Mesothelial cell of epicardium (in vitro differentiated cells): ENCODE measurements at regions not wholly inside any gene's neighbourhood (a gene's known extent, or its start where the extent isn't known, plus 50 kb on each side); places are given as distances from the start of the nearest gene placed in this dataset.
"Not testable (repeated sequence)": the region's sequence is repeated elsewhere in the genome, so short reads cannot be mapped to it uniquely, and the experiment has no call there.

Experiments
- DNase-seq, 2 experiments: peaks; one replicate each; pipeline ENCODE4 v3.0.0; 2021; ENCODE audit warnings: low spot score in 2 of 2; ENCODE audit not compliant: unreplicated experiment in 2 of 2
- H3K27ac Mint-ChIP-seq: 2 replicates; pipeline ENCODE4 v1.8.0; 2021; ENCODE audit warnings: mixed read lengths
- H3K27me3 Mint-ChIP-seq: 2 replicates; pipeline ENCODE4 v1.8.0; 2021; ENCODE audit warnings: low read depth, mixed read lengths
- H3K36me3 Mint-ChIP-seq: 2 replicates; pipeline ENCODE4 v1.8.0; 2021; ENCODE audit warnings: mixed read lengths
- H3K4me1 Mint-ChIP-seq: 2 replicates; pipeline ENCODE4 v1.8.0; 2021; ENCODE audit warnings: mixed read lengths
- H3K4me3 Mint-ChIP-seq: 2 replicates; pipeline ENCODE4 v1.8.0; 2021; ENCODE audit warnings: mild to moderate bottlenecking, moderate library complexity, mixed read lengths
- H3K9me3 Mint-ChIP-seq: 2 replicates; pipeline ENCODE4 v1.8.0; 2021; ENCODE audit warnings: mixed read lengths
- TF ChIP-seq, protein P1 (sequence below): fragments of 200-600 bp; sonication (generic); IDR thresholded peaks from one replicate; pipeline ENCODE4 v1.5.0; 2021; ENCODE audit warnings: antibody characterized with exemption; ENCODE audit not compliant: unreplicated experiment

DNA sequence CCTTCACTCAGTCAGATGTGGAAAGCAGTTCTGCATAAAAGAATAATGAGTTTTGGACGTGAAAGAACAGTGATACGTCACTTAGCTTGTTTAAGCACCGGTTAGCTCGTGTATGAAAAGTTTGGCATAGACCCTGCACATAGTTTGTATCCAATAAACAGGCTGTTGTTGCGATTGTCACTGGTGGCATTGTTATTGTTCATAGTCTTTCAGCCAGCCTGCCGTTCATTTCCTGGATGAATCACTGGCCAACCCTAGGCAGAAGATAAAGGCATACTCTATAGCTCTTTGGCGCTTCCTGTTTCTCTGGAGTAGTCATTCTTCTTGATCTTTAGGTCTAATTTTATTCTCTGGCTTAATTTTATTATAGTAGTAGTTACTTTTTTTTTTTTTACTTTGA lies 57.8 kb upstream of the ANKRD30A start:
- no peak for DNase-seq
- Mint-ChIP-seq H3K4me3 (no peak overlapping the region), H3K27me3 (no peaks in the 10 kb centered on the region), H3K36me3 (no peaks in the 10 kb centered on the region), H3K27ac (no peak overlapping the region), H3K9me3 (peaks cover 60% of the 10 kb centered on the region), H3K4me1 (no peaks in the 10 kb centered on the region)
- TF ChIP-seq, protein P1, sequence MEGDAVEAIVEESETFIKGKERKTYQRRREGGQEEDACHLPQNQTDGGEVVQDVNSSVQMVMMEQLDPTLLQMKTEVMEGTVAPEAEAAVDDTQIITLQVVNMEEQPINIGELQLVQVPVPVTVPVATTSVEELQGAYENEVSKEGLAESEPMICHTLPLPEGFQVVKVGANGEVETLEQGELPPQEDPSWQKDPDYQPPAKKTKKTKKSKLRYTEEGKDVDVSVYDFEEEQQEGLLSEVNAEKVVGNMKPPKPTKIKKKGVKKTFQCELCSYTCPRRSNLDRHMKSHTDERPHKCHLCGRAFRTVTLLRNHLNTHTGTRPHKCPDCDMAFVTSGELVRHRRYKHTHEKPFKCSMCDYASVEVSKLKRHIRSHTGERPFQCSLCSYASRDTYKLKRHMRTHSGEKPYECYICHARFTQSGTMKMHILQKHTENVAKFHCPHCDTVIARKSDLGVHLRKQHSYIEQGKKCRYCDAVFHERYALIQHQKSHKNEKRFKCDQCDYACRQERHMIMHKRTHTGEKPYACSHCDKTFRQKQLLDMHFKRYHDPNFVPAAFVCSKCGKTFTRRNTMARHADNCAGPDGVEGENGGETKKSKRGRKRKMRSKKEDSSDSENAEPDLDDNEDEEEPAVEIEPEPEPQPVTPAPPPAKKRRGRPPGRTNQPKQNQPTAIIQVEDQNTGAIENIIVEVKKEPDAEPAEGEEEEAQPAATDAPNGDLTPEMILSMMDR = no peak

DNA sequence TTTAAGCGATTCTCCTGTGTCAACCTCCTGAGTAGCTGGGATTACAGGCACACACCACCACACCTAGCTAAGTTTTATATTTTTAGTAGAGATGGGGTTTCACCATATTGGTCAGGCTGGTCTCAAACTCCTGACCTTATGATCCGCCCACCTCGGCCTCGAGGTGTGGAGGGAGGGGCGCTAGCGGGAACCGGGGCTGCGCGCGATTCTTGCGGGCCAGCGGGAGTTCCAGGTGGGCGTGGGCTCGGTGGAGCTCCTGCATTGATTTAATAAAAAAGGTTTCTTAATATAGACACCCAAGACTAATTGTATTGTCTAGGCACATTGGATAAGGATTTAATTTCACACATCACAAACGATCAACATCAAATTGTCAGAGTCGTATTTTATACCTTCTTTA lies 63.1 kb upstream of the ANKRD30A start:
- not testable (repeated sequence) for H3K4me1 Mint-ChIP-seq
- H3K9me3 Mint-ChIP-seq = peaks cover 74% of the 10 kb centered on the region

DNA sequence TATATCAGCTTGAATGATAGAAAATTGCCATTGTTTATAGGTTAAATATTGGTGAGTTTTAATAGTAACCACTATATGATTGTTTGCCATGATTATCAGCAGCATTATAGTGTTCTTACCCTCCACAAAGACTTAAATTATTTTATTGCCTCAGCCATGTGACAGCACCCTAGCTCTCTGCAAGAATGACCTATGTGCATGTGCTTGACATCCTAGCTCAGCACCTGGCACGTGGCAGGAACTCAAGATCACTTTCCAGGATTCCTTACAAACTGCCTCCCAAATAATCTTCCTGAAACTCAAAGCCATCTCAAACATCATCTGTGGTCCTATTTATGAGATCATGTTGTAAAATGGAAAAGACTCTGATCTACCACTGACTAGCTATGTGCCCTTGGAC lies 68.1 kb upstream of the ANKRD30A start:
- no peak overlapping the region for H3K27ac Mint-ChIP-seq
- no peaks in the 10 kb centered on the region for H3K36me3 Mint-ChIP-seq
- no peaks in the 10 kb centered on the region for H3K27me3 Mint-ChIP-seq
- H3K4me1 Mint-ChIP-seq = no peaks in the 10 kb centered on the region
- no peak for DNase-seq
- no peak overlapping the region for H3K4me3 Mint-ChIP-seq
- peaks cover 83% of the 10 kb centered on the region for H3K9me3 Mint-ChIP-seq
- TF ChIP-seq, protein P1 = no peak

More for the DNA sequence above, 63.1 kb upstream of the ANKRD30A start:
- not testable (repeated sequence) for DNase-seq, H3K36me3 Mint-ChIP-seq, H3K4me3 Mint-ChIP-seq, H3K27me3 Mint-ChIP-seq, H3K27ac Mint-ChIP-seq

DNA sequence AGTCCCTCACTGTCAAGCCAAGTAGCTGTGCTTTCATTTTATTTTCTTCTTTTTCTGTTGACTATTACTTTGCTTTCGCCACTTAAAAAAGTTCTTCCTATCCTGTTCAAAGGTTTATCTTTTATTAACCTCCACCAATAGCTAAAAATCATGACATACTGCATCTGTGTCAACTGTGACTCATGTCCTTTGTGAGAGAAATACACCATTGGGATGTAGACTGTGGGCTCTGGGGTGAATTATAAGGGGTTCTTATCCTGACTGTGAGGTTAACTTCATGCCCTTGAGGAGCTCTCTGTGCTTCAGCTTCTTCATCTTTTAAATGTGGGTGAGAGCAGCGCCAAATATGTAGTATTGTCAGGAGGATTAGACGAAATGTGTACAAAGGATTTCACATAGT lies 71.9 kb upstream of the ANKRD30A start:
- TF ChIP-seq, protein P1 = no peak
- no peak for DNase-seq
- H3K27ac Mint-ChIP-seq = no peak overlapping the region
- H3K27me3 Mint-ChIP-seq = no peaks in the 10 kb centered on the region
- H3K36me3 Mint-ChIP-seq = no peaks in the 10 kb centered on the region
- H3K4me1 Mint-ChIP-seq = no peaks in the 10 kb centered on the region
- peaks cover 79% of the 10 kb centered on the region for H3K9me3 Mint-ChIP-seq
- H3K4me3 Mint-ChIP-seq = no peak overlapping the region

DNA sequence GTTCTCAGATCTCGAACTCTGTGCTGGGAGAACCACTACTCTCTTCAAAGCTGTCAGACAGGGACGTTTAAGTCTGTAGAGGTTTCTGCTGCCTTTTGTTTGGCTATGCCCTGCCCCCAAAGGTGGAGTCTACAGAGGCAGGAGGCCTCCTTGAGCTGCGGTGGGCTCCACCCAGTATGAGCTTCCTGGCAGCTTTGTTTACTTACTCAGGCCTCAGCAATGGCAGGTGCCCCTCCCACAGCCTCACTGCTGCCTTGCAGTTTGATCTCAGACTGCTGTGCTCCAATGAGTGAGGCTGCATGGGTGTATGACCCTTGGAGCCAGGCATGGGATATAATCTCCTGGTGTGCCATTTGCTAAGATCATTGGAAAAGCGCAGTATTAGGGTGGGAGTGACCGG lies 75.4 kb upstream of the ANKRD30A start:
- H3K9me3 Mint-ChIP-seq = peaks cover 88% of the 10 kb centered on the region
- H3K4me3 Mint-ChIP-seq, H3K27me3 Mint-ChIP-seq, DNase-seq, H3K36me3 Mint-ChIP-seq, H3K4me1 Mint-ChIP-seq, H3K27ac Mint-ChIP-seq: not testable (repeated sequence)

DNA sequence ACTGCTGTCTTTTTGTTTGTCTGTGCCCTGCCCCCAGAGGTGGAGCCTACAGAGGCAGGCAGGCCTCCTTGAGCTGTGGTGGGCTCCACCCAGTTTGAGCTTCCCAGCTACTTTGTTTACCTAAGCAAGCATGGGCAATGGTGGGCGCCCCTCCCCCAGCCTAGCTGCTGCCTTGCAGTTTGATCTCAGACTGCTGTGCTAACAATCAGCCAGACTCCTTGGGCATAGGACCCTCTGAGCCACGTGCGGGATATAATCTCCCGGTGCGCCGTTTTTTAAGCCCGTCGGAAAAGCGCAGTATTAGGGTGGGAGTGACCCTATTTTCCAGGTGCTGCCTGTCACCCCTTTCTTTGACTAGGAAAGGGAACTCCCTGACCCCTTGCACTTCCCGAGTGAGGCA lies 81.1 kb upstream of the ANKRD30A start:
- not testable (repeated sequence) for DNase-seq, H3K36me3 Mint-ChIP-seq, H3K27me3 Mint-ChIP-seq, H3K4me3 Mint-ChIP-seq, H3K27ac Mint-ChIP-seq, H3K4me1 Mint-ChIP-seq
- H3K9me3 Mint-ChIP-seq = peaks cover 72% of the 10 kb centered on the region

DNA sequence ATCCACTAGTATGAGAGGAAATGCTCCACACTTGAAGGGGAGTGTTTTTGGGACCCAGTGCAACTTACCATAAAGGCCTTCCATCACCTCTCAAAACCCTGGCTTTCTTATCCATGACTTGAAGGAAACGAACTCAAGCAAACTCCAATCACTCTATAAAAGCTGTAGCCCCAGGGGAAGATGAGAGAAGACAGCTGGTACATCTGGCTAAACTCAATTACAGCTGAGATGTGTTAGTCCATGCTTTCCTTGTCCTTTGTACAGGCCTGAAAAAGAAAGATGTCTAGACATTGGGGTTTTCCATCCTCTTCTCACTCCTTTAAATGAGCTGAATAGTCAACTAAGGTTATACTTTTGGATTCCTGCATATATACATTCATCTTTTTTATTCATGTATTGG lies 89.5 kb upstream of the ANKRD30A start:
- H3K27me3 Mint-ChIP-seq = no peaks in the 10 kb centered on the region
- H3K4me1 Mint-ChIP-seq = no peaks in the 10 kb centered on the region
- peaks cover 46% of the 10 kb centered on the region for H3K9me3 Mint-ChIP-seq
- DNase-seq = no peak
- TF ChIP-seq, protein P1 = no peak
- H3K36me3 Mint-ChIP-seq = no peaks in the 10 kb centered on the region
- H3K4me3 Mint-ChIP-seq = no peak overlapping the region
- H3K27ac Mint-ChIP-seq = no peak overlapping the region
